ENCODE measurements at regions not wholly inside any gene's neighbourhood (a gene's known extent, or its start where the extent isn't known, plus 50 kb on each side); places are given as distances from the start of the nearest gene placed in this dataset.

DNA sequence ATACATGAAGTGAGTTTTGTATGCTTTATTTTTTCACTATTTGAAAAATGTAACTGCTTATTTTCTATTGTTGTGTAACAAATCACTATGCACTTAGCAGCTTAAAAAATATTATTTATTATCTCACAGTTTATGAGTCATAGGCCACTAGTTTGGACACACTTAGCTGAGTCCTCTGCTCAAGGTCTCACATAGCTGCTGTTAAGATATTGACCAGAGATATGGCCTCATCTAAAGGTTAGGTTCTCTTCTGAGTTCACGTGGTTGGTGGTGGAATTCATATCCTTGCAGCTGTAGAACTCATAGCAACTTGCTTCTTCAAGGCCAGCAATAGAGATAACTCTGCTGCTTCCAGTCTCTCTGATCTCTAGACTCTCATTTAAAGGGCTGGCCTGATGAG is 534.4 kb downstream of the SPRY1 start:
- no peaks in the 10 kb centered on the region for H3K27me3 ChIP-seq (ENCODE audit: insufficient read depth, low read length)
- no peaks in the 10 kb centered on the region for H3K36me3 ChIP-seq (ENCODE audit: insufficient read depth, low read length)
- H3K9me3 ChIP-seq (ENCODE audit: low read length) = no peaks in the 10 kb centered on the region
- H2AFZ ChIP-seq (ENCODE audit: low read depth, low read length) = no peak overlapping the region
- H3K4me1 ChIP-seq (ENCODE audit: insufficient read depth, low read length) = peaks cover 8% of the 10 kb centered on the region
- H3K4me3 ChIP-seq (ENCODE audit: low read length) = no peak overlapping the region

DNA sequence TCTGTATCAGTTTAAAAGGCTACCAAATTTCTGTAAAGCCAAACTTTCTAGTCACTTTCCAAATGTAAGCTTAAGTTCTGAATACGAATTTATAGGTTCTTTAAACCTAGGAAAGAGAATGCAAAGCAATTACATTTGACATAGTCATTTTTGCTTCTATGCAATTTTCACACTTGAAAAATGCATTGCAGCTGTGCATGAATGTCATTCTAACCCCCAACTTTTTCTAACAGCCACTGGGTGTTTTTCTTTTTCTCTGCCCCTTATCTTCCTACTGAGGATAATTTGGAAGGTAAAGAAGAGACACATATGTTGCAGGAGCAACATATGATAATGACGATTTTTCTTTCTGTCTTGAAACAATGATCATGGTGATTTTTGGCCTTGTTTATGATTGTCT is 537.5 kb downstream of the SPRY1 start:
- H3K4me1 ChIP-seq (ENCODE audit: insufficient read depth, low read length) = peaks cover 26% of the 10 kb centered on the region
- H3K9me3 ChIP-seq (ENCODE audit: low read length) = no peaks in the 10 kb centered on the region
- no peaks in the 10 kb centered on the region for H3K27me3 ChIP-seq (ENCODE audit: insufficient read depth, low read length)
- H3K36me3 ChIP-seq (ENCODE audit: insufficient read depth, low read length) = no peaks in the 10 kb centered on the region
- H3K4me3 ChIP-seq (ENCODE audit: low read length) = no peak overlapping the region
- H2AFZ ChIP-seq (ENCODE audit: low read depth, low read length) = no peak overlapping the region

- H3K36me3 ChIP-seq (ENCODE audit: insufficient read depth, low read length) = no peaks in the 10 kb centered on the region
- peaks cover 40% of the 10 kb centered on the region for H3K4me1 ChIP-seq (ENCODE audit: insufficient read depth, low read length)
- no peak overlapping the region for H3K4me3 ChIP-seq (ENCODE audit: low read length)
- peak overlapping the region; percentile 51 for H2AFZ ChIP-seq (ENCODE audit: low read depth, low read length)
- no peaks in the 10 kb centered on the region for H3K27me3 ChIP-seq (ENCODE audit: insufficient read depth, low read length)
- H3K9me3 ChIP-seq (ENCODE audit: low read length) = no peaks in the 10 kb centered on the region
Measured at GRCh38 chr4:123936621-123937043, 540.0 kb downstream of the SPRY1 start.

DNA sequence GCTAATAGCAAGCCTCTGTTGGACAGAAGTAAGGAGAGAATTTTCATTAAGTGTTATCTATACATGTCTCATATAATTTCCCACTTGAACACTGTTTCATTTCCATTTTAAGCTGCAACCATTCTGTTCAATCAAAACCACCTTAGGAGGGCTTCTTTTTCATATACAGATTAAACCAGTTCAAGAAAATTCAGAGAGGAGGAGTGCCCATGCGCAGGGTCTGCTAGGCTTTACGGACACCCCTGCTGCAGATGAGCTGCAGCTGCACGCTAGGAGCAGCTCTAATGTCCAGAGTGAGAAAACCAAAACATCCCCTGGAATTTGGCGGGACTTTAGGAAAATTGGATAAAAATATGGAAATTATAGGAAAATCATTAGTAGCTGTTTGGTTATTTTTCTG is 541.0 kb downstream of the SPRY1 start:
- peak overlapping the region; percentile 51 for H2AFZ ChIP-seq (ENCODE audit: low read depth, low read length)
- no peaks in the 10 kb centered on the region for H3K9me3 ChIP-seq (ENCODE audit: low read length)
- no peaks in the 10 kb centered on the region for H3K36me3 ChIP-seq (ENCODE audit: insufficient read depth, low read length)
- no peaks in the 10 kb centered on the region for H3K27me3 ChIP-seq (ENCODE audit: insufficient read depth, low read length)
- H3K4me1 ChIP-seq (ENCODE audit: insufficient read depth, low read length) = peaks cover 49% of the 10 kb centered on the region
- peak overlapping the region; percentile 5 for H3K4me3 ChIP-seq (ENCODE audit: low read length)

- H3K36me3 ChIP-seq (ENCODE audit: insufficient read depth, low read length) = no peaks in the 10 kb centered on the region
- H3K27me3 ChIP-seq (ENCODE audit: insufficient read depth, low read length) = no peaks in the 10 kb centered on the region
- peaks cover 56% of the 10 kb centered on the region for H3K4me1 ChIP-seq (ENCODE audit: insufficient read depth, low read length)
- H3K4me3 ChIP-seq (ENCODE audit: low read length) = no peak overlapping the region
- no peak overlapping the region for H2AFZ ChIP-seq (ENCODE audit: low read depth, low read length)
- no peaks in the 10 kb centered on the region for H3K9me3 ChIP-seq (ENCODE audit: low read length)
Measured at GRCh38 chr4:123939621-123940020, 543.0 kb downstream of the SPRY1 start.

DNA sequence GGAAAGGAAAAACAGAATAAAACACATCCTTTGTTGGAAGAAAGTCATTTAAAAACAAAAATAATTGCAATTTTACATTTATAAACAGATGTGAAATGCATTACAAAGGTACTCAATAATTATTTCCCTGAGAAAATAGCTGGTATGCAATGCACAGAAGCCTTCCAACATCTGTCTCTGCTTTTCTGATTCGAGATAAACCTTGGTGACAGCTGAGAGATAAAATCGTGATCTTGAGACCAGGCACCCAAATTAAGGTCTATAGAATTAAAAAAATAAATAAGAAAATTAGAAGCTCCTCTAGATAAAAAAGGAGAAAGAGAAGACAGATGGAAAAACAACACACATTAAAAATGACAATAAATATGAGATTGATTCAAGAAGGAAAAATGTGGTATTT is 544.0 kb downstream of the SPRY1 start:
- H3K4me3 ChIP-seq (ENCODE audit: low read length) = no peak overlapping the region
- H2AFZ ChIP-seq (ENCODE audit: low read depth, low read length) = no peak overlapping the region
- no peaks in the 10 kb centered on the region for H3K27me3 ChIP-seq (ENCODE audit: insufficient read depth, low read length)
- no peaks in the 10 kb centered on the region for H3K36me3 ChIP-seq (ENCODE audit: insufficient read depth, low read length)
- peaks cover 56% of the 10 kb centered on the region for H3K4me1 ChIP-seq (ENCODE audit: insufficient read depth, low read length)
- H3K9me3 ChIP-seq (ENCODE audit: low read length) = no peaks in the 10 kb centered on the region

DNA sequence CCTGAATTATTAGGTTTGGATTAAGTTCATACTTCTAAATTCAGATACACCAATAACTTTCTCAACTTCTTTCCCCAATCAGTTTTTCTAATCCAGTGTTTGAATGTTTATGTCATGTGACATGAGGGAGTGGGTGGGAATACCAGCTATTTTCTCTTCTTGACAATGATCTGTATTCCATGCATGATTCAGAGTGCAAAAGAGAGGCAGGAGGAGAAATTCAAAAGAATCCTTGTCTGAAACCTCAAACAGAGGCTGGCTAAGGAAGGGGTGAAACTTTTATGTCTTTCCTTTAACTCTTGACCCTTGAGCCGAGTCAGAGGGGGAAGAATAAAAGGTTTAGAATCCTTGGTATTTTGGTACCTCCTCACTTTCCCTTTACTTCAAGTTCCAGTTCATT is 544.7 kb downstream of the SPRY1 start:
- H3K9me3 ChIP-seq (ENCODE audit: low read length) = no peaks in the 10 kb centered on the region
- H2AFZ ChIP-seq (ENCODE audit: low read depth, low read length) = no peak overlapping the region
- H3K4me1 ChIP-seq (ENCODE audit: insufficient read depth, low read length) = peaks cover 49% of the 10 kb centered on the region
- H3K27me3 ChIP-seq (ENCODE audit: insufficient read depth, low read length) = no peaks in the 10 kb centered on the region
- no peaks in the 10 kb centered on the region for H3K36me3 ChIP-seq (ENCODE audit: insufficient read depth, low read length)
- no peak overlapping the region for H3K4me3 ChIP-seq (ENCODE audit: low read length)

GRCh38 chr4:123943976-123944375 is 547.4 kb downstream of the SPRY1 start:
- H3K4me1 ChIP-seq (ENCODE audit: insufficient read depth, low read length) = peaks cover 29% of the 10 kb centered on the region
- no peak overlapping the region for H2AFZ ChIP-seq (ENCODE audit: low read depth, low read length)
- H3K27me3 ChIP-seq (ENCODE audit: insufficient read depth, low read length) = no peaks in the 10 kb centered on the region
- H3K4me3 ChIP-seq (ENCODE audit: low read length) = no peak overlapping the region
- no peaks in the 10 kb centered on the region for H3K36me3 ChIP-seq (ENCODE audit: insufficient read depth, low read length)
- H3K9me3 ChIP-seq (ENCODE audit: low read length) = no peaks in the 10 kb centered on the region

- Histone ChIP-seq H3K36me3 (ENCODE audit: insufficient read depth, low read length) (no peaks in the 10 kb centered on the region), H3K27me3 (ENCODE audit: insufficient read depth, low read length) (no peaks in the 10 kb centered on the region), H3K4me1 (ENCODE audit: insufficient read depth, low read length) (peaks cover 24% of the 10 kb centered on the region), H3K4me3 (ENCODE audit: low read length) (no peak overlapping the region), H2AFZ (ENCODE audit: low read depth, low read length) (no peak overlapping the region), H3K9me3 (ENCODE audit: low read length) (no peaks in the 10 kb centered on the region)
Measured at GRCh38 chr4:123945301-123945700, 548.7 kb downstream of the SPRY1 start.

DNA sequence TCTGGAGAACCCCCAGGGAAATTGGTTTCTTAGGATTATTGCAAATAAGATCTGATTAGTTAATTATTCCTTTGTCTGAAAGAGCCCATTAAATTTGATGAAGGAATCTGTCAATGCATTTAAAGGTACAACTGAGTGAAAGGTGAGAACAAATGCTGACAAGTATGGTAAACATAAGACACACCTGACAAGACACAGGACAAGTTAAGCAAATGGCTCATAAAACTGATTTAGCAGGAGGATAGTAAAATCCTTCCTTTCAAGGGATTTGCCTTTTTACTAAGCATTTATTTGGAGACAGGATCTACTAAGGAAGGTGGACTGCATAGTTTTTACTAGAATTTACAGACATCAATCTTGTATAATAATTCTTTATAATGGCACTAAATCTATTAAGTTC is 553.9 kb downstream of the SPRY1 start:
- Histone ChIP-seq H3K4me1 (ENCODE audit: insufficient read depth, low read length) (peaks cover 9% of the 10 kb centered on the region), H3K4me3 (ENCODE audit: low read length) (no peak overlapping the region), H2AFZ (ENCODE audit: low read depth, low read length) (no peak overlapping the region), H3K9me3 (ENCODE audit: low read length) (no peaks in the 10 kb centered on the region), H3K27me3 (ENCODE audit: insufficient read depth, low read length) (no peaks in the 10 kb centered on the region), H3K36me3 (ENCODE audit: insufficient read depth, low read length) (no peaks in the 10 kb centered on the region)

GRCh38 chr4:123952530-123953274 is 556.1 kb downstream of the SPRY1 start:
- peaks cover 9% of the 10 kb centered on the region for H3K4me1 ChIP-seq (ENCODE audit: insufficient read depth, low read length)
- no peak overlapping the region for H2AFZ ChIP-seq (ENCODE audit: low read depth, low read length)
- no peaks in the 10 kb centered on the region for H3K27me3 ChIP-seq (ENCODE audit: insufficient read depth, low read length)

GRCh38 chr4:123953566-123953965 is 557.0 kb downstream of the SPRY1 start:
- peaks cover 9% of the 10 kb centered on the region for H3K4me1 ChIP-seq (ENCODE audit: insufficient read depth, low read length)
- H3K36me3 ChIP-seq (ENCODE audit: insufficient read depth, low read length) = no peaks in the 10 kb centered on the region
- no peaks in the 10 kb centered on the region for H3K9me3 ChIP-seq (ENCODE audit: low read length)
- no peak overlapping the region for H3K4me3 ChIP-seq (ENCODE audit: low read length)
- H3K27me3 ChIP-seq (ENCODE audit: insufficient read depth, low read length) = no peaks in the 10 kb centered on the region
- no peak overlapping the region for H2AFZ ChIP-seq (ENCODE audit: low read depth, low read length)

More at GRCh38 chr4:123952530-123953274, 556.1 kb downstream of the SPRY1 start:
- no peaks in the 10 kb centered on the region for H3K9me3 ChIP-seq (ENCODE audit: low read length)
- no peak overlapping the region for H3K4me3 ChIP-seq (ENCODE audit: low read length)
- no peaks in the 10 kb centered on the region for H3K36me3 ChIP-seq (ENCODE audit: insufficient read depth, low read length)

- Histone ChIP-seq H2AFZ (ENCODE audit: low read depth, low read length) (no peak overlapping the region), H3K36me3 (ENCODE audit: insufficient read depth, low read length) (no peaks in the 10 kb centered on the region), H3K27me3 (ENCODE audit: insufficient read depth, low read length) (no peaks in the 10 kb centered on the region), H3K9me3 (ENCODE audit: low read length) (no peaks in the 10 kb centered on the region), H3K4me1 (ENCODE audit: insufficient read depth, low read length) (peaks cover 9% of the 10 kb centered on the region), H3K4me3 (ENCODE audit: low read length) (no peak overlapping the region)
Measured at GRCh38 chr4:123954220-123954619, 557.6 kb downstream of the SPRY1 start.

Data from neuron (in vitro differentiated cells).